HepG2 (cell line): ENCODE measurements at regions not wholly inside any gene's neighbourhood (a gene's known extent, or its start where the extent isn't known, plus 50 kb on each side); places are given as distances from the start of the nearest gene placed in this dataset.
"Not testable (repeated sequence)": the region's sequence is repeated elsewhere in the genome, so short reads cannot be mapped to it uniquely, and the experiment has no call there.

Source experiments
- ATAC-seq: fragments of 200-7000 bp; cut with Tn5 transposase; 3 replicates; pipeline ENCODE4 v1.9.1; 2020; ENCODE audit warnings: mild to moderate bottlenecking, moderate library complexity
- BruUV-seq: library from RNA; stranded (reverse); fragments of 400-500 nt; replicated peaks from 2 replicates; lab custom pipeline; 2021; lab: Mats Ljungman, UMichigan
- CTCF ChIA-PET: fragments of 300-600 bp; formaldehyde crosslinking; extraction: SDS; loops from one replicate; lab custom pipeline; 2021; ENCODE audit warnings: low total read pairs, inconsistent platforms, low intra/inter-chr PET ratio; lab: Yijun Ruan, JAX
- POLR2A ChIA-PET: fragments of 350-600 bp; sonication (Branson Sonifier 250); formaldehyde crosslinking; loops from one replicate; lab custom pipeline; 2020; ENCODE audit warnings: antibody characterized with exemption, inconsistent platforms; lab: Yijun Ruan, JAX
- DNase-seq: peaks from one replicate; pipeline ENCODE4 v3.0.0-alpha.2; 2015; ENCODE audit warnings: low spot score
- FAIRE-seq: peaks from 3 replicates; lab custom pipeline; 2011; peaks lifted over from hg19 to GRCh38; lab: Jason Lieb, UNC
- H2AFZ ChIP-seq: one replicate; pipeline ENCODE4 v1.6.1; 2011; ENCODE audit warnings: low read length, inconsistent platforms
- H3K27ac ChIP-seq: fragments of 300-600 bp; 3 replicates; pipeline ENCODE4 v1.8.0; 2011; ENCODE audit warnings: mixed run types, mild to moderate bottlenecking, mixed read lengths, low read length, inconsistent platforms; ENCODE audit not compliant: insufficient read depth; ENCODE audit errors: extremely low read length
- H3K27me3 ChIP-seq, 2 experiments: fragments of 200-600 bp in 1 of 2; 2 replicates in 1 of 2; 3 replicates in 1 of 2; pipeline versions ENCODE4 v1.6.0 to v1.8.0; 2011; ENCODE audit warnings: low read length in 2 of 2, mild to moderate bottlenecking in 2 of 2, moderate library complexity in 2 of 2, inconsistent platforms in 1 of 2; ENCODE audit not compliant: insufficient read depth in 2 of 2, control insufficient read depth in 1 of 2
- H3K36me3 ChIP-seq, 2 experiments: fragments of 200-600 bp in 1 of 2; replicated peaks in 1 of 2; 2 replicates in 1 of 2; 3 replicates in 1 of 2; pipeline versions ENCODE4 v1.5.1 to v1.8.0; 2011; ENCODE audit warnings: low read length in 2 of 2, inconsistent platforms in 1 of 2; ENCODE audit not compliant: insufficient read depth in 2 of 2, control insufficient read depth in 1 of 2
- H3K4me1 ChIP-seq: 2 replicates; pipeline ENCODE4 v1.5.1; 2012; ENCODE audit warnings: low read length, inconsistent platforms; ENCODE audit not compliant: insufficient read depth
- H3K4me2 ChIP-seq: 2 replicates; pipeline ENCODE4 v1.6.0; 2011; ENCODE audit warnings: low read depth, low read length, inconsistent platforms
- H3K4me3 ChIP-seq, 3 experiments: fragments of 200-600 bp in 1 of 3; sonication (generic), shearing (Covaris generic) in 1 of 3; replicated peaks in 1 of 3; 2 replicates each; pipeline ENCODE4 v1.5.1; 2011 to 2016; ENCODE audit warnings: low read length in 3 of 3, inconsistent platforms in 2 of 3, low read depth in 2 of 3, mild to moderate bottlenecking in 2 of 3, control low read depth in 1 of 3, mixed read lengths in 1 of 3; ENCODE audit not compliant: insufficient read depth in 1 of 3
- H3K79me2 ChIP-seq: one replicate; pipeline ENCODE4 v1.6.1; 2011; ENCODE audit warnings: low read length, inconsistent platforms; ENCODE audit not compliant: insufficient read depth
- H3K9ac ChIP-seq: 2 replicates; pipeline ENCODE4 v1.6.0; 2011; ENCODE audit warnings: mild to moderate bottlenecking, low read depth, low read length, inconsistent platforms; ENCODE audit not compliant: insufficient read depth
- H3K9me3 ChIP-seq: 2 replicates; pipeline ENCODE4 v1.5.1; 2012; ENCODE audit warnings: mild to moderate bottlenecking, low read length
- H4K20me1 ChIP-seq: 2 replicates; pipeline ENCODE4 v1.6.0; 2011; ENCODE audit warnings: inconsistent platforms, mild to moderate bottlenecking, low read length, moderate library complexity; ENCODE audit not compliant: insufficient read depth
- WGBS: methylation state at CpG from one replicate; pipeline ENCODE4 v1.1.6; 2017; ENCODE audit warnings: low lambda C conversion rate; 5-methylcytosine and 5-hydroxymethylcytosine counted together
- in situ Hi-C: cut with HindIII; loops from 2 replicates; pipeline ENCODE4 v1.10.0; 2017; ENCODE audit warnings: low pct_unique_long_range_greater_than_20kb; ENCODE audit not compliant: extremely low pct_ligation_motif_present
- intact Hi-C: fragments of 100-400 bp; cut with micrococcal nuclease; formaldehyde crosslinking; loops from one replicate; pipeline ENCODE4 v1.10.0; 2022; ENCODE audit not compliant: unreplicated experiment

DNA sequence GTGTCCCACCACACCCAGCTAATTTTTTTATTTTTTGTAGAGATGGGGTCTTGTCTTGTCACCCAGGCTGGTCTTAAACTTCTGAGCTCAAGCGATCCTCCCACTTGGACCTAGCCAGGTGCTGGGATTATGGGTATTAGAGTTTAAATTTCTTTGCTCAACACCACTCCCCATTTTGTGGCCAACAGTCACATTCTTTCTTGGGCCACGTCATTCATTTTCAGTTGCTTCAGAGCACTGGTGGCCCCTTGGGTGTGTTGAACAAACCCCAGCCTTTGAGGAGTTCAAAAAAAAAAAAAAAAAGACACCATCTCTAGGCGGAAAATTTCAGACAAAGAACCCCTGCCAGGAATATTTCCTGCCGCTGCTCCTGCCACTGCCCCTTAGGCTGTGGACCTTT lies 77.0 kb downstream of the SPDYE17 start:
- ATAC-seq, CTCF ChIA-PET, BruUV-seq, H3K27ac ChIP-seq, DNase-seq, in situ Hi-C loops, H3K79me2 ChIP-seq, intact Hi-C loops, POLR2A ChIA-PET, H3K4me3 ChIP-seq, FAIRE-seq, H4K20me1 ChIP-seq, H2AFZ ChIP-seq, H3K9me3 ChIP-seq, H3K9ac ChIP-seq, H3K27me3 ChIP-seq, H3K36me3 ChIP-seq, H3K4me2 ChIP-seq, H3K4me1 ChIP-seq: not testable (repeated sequence)
- 37% methylated on average over 2 of the region's 4 CpGs for WGBS

DNA sequence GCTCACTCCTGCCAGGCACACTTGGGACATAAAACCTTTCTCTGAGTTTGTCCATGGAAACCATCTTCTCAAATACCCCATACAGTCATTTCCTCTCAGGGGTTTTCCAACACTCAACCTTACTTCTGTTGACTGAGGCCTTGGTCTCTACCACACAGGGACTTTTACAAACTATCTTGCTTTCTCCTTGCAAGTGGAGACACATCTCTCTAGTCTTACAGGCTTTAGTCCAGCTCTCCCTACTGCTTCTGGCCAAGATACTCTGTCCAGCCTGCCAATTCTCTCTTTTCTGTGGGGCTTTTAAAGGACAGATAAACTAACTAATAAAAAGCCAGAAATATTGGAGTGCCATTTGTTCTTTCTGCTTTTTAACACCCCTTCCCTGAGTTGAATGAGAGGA lies 87.6 kb downstream of the SPDYE17 start:
- H3K36me3 ChIP-seq, H3K27ac ChIP-seq, H3K4me3 ChIP-seq, H3K4me1 ChIP-seq, H3K79me2 ChIP-seq, H3K9me3 ChIP-seq, FAIRE-seq, H3K4me2 ChIP-seq, H2AFZ ChIP-seq, in situ Hi-C loops, BruUV-seq, CTCF ChIA-PET, intact Hi-C loops, H3K9ac ChIP-seq, H4K20me1 ChIP-seq, ATAC-seq, DNase-seq, H3K27me3 ChIP-seq, POLR2A ChIA-PET: not testable (repeated sequence)

DNA sequence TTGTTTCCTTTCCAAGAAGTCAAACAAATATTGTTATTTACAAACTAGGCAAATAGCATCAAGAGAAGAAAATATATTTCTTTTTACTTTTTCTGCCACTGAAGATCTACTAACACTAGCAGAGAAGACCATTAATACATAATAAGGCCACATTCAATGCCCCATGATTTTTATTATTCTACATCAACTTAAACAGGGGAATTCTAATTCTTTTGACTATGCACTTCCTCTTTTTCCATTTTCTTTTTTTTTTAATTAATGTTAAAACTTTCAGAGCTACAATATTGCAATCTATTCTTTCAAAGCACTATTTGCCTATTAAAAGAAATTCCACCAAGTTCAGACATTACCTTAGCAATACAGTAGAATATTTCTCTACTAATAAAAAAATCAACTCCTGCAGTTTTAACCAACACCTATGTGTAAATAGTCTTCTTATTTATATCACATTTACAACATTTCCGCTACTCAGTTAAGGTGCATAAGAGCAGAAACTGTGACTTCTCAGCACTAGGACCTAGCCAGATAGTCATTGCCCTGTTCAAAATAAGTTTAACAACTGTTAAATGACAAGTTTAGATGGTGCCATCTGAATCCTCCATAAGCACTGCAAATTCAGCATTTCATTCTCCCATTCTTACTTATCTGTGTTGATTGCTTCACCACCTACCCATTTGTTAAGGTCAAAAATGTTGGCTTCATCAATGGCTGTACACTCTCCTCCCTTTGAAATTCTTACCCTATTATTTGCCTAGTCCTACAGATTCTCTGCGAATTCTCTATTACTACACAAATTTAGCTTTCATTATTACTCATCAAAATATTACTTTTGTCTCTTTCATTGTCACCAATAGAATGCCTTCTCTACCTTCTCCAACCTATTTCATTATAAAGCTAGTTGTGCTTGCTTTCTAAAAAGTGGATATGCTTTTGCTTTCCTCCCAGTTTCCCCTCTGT lies 90.1 kb downstream of the SPDYE17 start:
- H3K27me3 ChIP-seq, H3K9me3 ChIP-seq, intact Hi-C loops, H2AFZ ChIP-seq, H3K27ac ChIP-seq, H3K36me3 ChIP-seq, H3K4me3 ChIP-seq, H3K4me2 ChIP-seq, in situ Hi-C loops, FAIRE-seq, H4K20me1 ChIP-seq, ATAC-seq, BruUV-seq, H3K79me2 ChIP-seq, H3K9ac ChIP-seq, H3K4me1 ChIP-seq, DNase-seq, CTCF ChIA-PET, POLR2A ChIA-PET: not testable (repeated sequence)
- 55% methylated on average over 1 of the region's 2 CpGs for WGBS

DNA sequence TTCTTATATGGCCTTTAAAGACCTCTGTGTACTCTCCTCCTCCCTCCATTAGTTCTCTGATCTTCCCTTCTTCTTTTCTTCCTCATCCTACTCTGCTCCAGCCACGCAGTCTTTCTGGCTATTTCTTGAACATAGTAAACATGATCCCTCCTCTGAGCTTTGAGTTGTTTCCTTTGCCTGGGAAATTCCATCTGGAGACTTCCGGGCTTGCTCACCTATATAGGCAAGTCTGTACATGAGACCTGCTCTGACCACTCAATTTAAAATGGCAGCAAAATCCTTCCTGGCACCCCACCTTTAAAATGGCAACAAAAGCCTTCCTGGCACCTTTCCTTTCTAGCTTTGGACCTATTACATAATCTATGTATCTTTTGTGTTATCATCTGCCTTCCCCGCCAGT lies 94.4 kb downstream of the SPDYE17 start:
- CTCF ChIA-PET, POLR2A ChIA-PET, DNase-seq, H2AFZ ChIP-seq, H3K27ac ChIP-seq, H3K4me2 ChIP-seq, intact Hi-C loops, H3K4me3 ChIP-seq, BruUV-seq, ATAC-seq, H3K79me2 ChIP-seq, H3K9ac ChIP-seq, H3K9me3 ChIP-seq, in situ Hi-C loops, H3K4me1 ChIP-seq, H3K27me3 ChIP-seq, H4K20me1 ChIP-seq, FAIRE-seq, H3K36me3 ChIP-seq: not testable (repeated sequence)
- WGBS: 3% methylated on average over 2 of the region's 3 CpGs
